Ectodermal cell (in vitro differentiated cells): ENCODE measurements at regions not wholly inside any gene's neighbourhood (a gene's known extent, or its start where the extent isn't known, plus 50 kb on each side); places are given as distances from the start of the nearest gene placed in this dataset.

Source experiments
- H3K27ac ChIP-seq: 2 replicates; pipeline ENCODE4 v1.7.0; 2013; ENCODE audit warnings: mild to moderate bottlenecking, low read depth, low read length; ENCODE audit not compliant: insufficient read depth, poor library complexity, severe bottlenecking
- H3K27me3 ChIP-seq: 2 replicates; pipeline ENCODE4 v1.7.0; 2013; ENCODE audit warnings: mild to moderate bottlenecking, low read length; ENCODE audit not compliant: insufficient read depth, control insufficient read depth, poor library complexity, severe bottlenecking
- H3K36me3 ChIP-seq: one replicate; pipeline ENCODE4 v1.7.0; 2013; ENCODE audit warnings: low read length; ENCODE audit not compliant: control insufficient read depth, insufficient read depth
- H3K4me1 ChIP-seq: one replicate; pipeline ENCODE4 v1.7.0; 2013; ENCODE audit warnings: low read length; ENCODE audit not compliant: control insufficient read depth, insufficient read depth
- H3K4me3 ChIP-seq: 2 replicates; pipeline ENCODE4 v1.7.0; 2013; ENCODE audit warnings: low read depth, low read length, control low read depth; ENCODE audit not compliant: insufficient read depth
- H3K9me3 ChIP-seq: 2 replicates; pipeline ENCODE4 v1.7.0; 2013; ENCODE audit warnings: mild to moderate bottlenecking, low read length, moderate library complexity; ENCODE audit not compliant: control insufficient read depth
- WGBS, 2 experiments: methylation state at CpG; one replicate each; pipeline ENCODE4 v1.1.7; 2013; ENCODE audit warnings: missing lambda C conversion rate in 2 of 2; 5-methylcytosine and 5-hydroxymethylcytosine counted together

DNA sequence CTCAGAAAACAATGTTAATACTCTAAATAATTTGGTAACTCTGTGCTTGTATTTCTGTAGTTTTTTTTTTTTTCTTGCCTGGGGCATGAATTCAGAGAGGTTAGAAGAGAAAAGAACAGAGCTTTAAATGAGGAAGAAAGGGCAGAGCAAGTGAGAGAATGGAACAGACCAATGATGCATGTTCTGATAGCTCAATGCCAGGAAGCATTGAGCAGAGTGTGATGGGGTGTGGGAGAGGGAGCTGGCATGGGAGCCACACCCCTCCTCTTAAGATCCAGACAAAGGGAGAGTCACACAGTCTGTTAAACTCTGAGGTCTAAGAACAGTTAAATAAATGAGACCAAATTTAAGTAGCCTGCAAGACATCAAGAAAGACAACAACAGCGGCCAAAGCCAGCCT is 538.6 kb downstream of the TUSC7 start:
- 100% methylated on average over 1 of the region's 1 CpG for WGBS, 2 experiments

DNA sequence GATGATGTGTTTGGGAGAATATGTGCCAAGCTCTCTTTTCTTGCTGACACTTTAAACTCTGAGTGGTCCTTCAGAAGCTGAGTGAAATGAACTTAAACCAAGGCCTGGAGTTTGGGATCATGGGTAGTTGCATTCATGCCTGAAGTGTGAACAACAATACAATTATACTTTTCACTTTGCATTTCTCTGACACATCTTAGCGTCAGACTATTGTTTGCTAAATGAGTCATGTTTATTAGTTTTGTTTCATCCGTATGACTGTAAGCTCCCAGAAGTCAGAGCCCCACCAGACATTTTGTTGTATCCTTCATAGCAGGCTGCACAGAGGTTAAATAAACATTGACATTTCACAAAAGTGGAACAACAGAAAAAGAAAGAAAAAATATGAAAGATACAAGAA is 542.6 kb downstream of the TUSC7 start:
- H3K4me3 ChIP-seq = no peak overlapping the region
- H3K9me3 ChIP-seq = no peaks in the 10 kb centered on the region
- no peaks in the 10 kb centered on the region for H3K4me1 ChIP-seq
- WGBS, 2 experiments = 80 to 94% methylated on average over 2 of the region's 2 CpGs
- no peaks in the 10 kb centered on the region for H3K27me3 ChIP-seq
- H3K36me3 ChIP-seq = no peaks in the 10 kb centered on the region
- no peak overlapping the region for H3K27ac ChIP-seq

More for the DNA sequence above, 538.6 kb downstream of the TUSC7 start:
- Histone ChIP-seq H3K9me3 (no peaks in the 10 kb centered on the region), H3K36me3 (no peaks in the 10 kb centered on the region), H3K4me3 (no peak overlapping the region), H3K27me3 (no peaks in the 10 kb centered on the region), H3K4me1 (no peaks in the 10 kb centered on the region), H3K27ac (no peak overlapping the region)

DNA sequence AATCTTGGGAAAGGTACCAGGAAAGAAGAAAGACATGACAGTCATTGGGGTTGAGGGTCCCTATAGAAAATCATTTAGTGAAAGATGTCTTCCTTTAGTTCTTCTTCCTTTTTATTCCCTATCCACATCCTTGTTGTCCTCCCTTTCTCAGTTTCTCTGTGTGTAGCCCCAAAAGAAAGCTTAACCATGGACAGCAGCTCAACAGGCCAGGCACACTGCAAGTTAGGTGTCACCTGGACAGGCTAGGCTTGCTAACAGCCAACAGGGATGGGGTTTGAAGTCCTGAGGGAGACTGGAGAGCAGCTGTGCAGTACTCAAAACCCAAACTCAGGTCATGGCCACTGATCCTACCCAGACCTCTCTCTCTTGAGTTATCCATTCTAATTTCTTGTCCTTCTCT is 543.1 kb downstream of the TUSC7 start:
- H3K27me3 ChIP-seq = no peaks in the 10 kb centered on the region
- no peaks in the 10 kb centered on the region for H3K4me1 ChIP-seq
- no peaks in the 10 kb centered on the region for H3K36me3 ChIP-seq
- no peak overlapping the region for H3K4me3 ChIP-seq
- H3K9me3 ChIP-seq = no peaks in the 10 kb centered on the region
- H3K27ac ChIP-seq = no peak overlapping the region

DNA sequence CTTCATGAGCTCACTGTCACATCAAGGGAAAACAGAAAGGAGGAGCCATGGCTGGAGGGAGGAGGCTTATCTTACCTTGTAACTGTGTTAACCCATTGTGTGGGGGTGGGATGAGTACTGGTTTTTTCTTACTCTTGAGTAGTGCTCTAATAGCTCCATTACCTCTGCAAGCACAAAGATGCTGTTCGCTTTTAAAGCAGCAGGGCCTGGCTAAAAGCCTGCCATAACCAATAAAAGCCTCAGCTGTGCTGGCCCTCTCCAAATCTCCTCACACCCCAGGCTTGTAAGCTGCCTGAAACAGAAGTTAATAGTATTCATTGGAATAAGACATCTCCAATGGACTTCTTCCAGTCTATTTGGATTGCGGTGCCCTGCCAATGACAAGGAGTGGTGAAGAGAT is 544.1 kb downstream of the TUSC7 start:
- H3K9me3 ChIP-seq = no peaks in the 10 kb centered on the region
- H3K27me3 ChIP-seq = no peaks in the 10 kb centered on the region
- H3K4me1 ChIP-seq = no peaks in the 10 kb centered on the region
- H3K36me3 ChIP-seq = no peaks in the 10 kb centered on the region
- 92 to 94% methylated on average over 2 of the region's 2 CpGs for WGBS, 2 experiments
- H3K27ac ChIP-seq = no peak overlapping the region
- no peak overlapping the region for H3K4me3 ChIP-seq

DNA sequence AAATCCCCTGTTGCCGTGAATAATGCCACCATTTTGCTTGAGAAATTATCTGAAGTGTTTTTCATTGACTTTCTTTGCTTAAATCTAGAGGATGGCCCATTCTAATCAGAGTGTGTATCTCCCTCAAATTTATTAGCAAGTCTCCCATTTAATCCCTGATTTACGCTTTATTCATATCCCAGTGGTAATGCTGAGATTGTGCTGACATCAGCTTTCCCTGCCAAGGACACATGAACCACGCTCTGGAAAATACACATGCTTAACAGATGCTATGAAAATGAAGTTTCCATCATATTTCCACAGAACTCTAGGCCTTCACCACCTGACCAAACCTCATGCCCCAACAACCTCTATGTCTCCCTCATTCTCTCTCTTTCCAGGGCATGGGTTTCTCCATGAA is 545.4 kb downstream of the TUSC7 start:
- Histone ChIP-seq H3K4me3 (no peak overlapping the region), H3K9me3 (no peaks in the 10 kb centered on the region), H3K4me1 (no peaks in the 10 kb centered on the region), H3K36me3 (no peaks in the 10 kb centered on the region), H3K27ac (no peak overlapping the region), H3K27me3 (no peaks in the 10 kb centered on the region)
- WGBS, 2 experiments = 91 to 95% methylated on average over 3 of the region's 3 CpGs

DNA sequence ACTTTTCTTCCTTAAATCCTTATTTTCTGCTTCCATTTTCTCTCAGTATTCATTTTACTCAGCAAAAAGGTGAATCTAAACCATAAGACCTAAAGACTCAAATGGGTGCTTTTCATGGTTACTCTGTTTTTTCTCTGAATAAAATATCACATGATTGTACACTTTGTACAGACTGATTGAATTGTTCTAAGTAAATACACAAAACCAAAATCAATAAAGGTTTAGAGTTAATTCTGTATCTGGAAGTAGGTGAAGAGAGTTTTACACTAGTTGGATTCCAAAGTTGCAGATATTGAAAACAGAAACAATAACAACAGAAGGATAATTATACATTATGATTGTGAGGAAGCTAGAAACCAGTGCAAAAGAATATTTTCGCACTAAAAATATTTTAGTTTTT is 546.2 kb downstream of the TUSC7 start:
- 89 to 94% methylated on average over 1 of the region's 1 CpG for WGBS, 2 experiments
- H3K4me1 ChIP-seq = no peaks in the 10 kb centered on the region

DNA sequence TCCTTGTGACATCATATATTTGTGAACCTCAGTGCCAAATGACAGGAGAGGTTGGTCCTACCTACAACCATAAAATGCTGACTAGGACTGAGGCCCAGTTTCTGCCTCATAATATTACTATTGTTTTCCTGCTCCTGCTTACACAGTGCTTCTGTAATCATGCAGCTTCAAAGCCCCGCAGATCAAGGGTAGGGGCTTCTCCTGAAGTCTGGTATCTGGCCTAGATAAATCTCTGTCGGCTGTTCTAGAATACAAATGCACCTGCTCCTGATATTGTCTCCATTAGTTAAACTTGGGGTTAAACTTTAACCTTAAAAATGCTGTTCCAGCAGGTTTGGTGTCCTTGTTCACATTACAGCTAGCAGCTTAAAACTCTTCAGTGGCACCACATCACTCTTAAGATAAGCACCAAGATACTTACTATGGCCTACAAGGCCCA is 552.4 kb downstream of the TUSC7 start:
- WGBS, 2 experiments = 68 to 69% methylated on average over 2 of the region's 2 CpGs
- Histone ChIP-seq H3K27ac (no peak overlapping the region), H3K4me3 (no peak overlapping the region)

More for the DNA sequence above, 546.2 kb downstream of the TUSC7 start:
- Histone ChIP-seq H3K27me3 (no peaks in the 10 kb centered on the region), H3K4me3 (no peak overlapping the region), H3K27ac (no peak overlapping the region), H3K36me3 (no peaks in the 10 kb centered on the region), H3K9me3 (no peaks in the 10 kb centered on the region)

DNA sequence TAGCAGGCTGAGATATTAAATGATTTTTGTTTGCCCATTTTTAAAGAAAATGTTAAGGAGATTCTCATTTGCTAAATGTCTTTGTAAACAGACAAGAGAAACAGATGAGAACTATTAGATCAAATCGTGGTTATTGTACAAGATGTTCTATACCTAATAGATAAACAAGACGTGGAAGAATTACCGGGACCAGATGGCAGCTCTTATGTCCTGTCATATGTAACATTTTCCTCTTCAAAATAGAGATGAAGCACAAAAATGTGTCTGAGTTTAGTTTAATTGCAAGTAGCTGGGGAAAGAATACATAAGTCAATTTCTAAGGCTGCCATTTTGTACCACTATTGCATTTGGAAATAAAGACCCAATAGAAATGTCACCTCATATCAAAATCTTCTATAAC is 553.7 kb downstream of the TUSC7 start:
- Histone ChIP-seq H3K4me1 (no peaks in the 10 kb centered on the region), H3K27ac (no peak overlapping the region), H3K36me3 (no peaks in the 10 kb centered on the region), H3K9me3 (no peaks in the 10 kb centered on the region), H3K27me3 (no peaks in the 10 kb centered on the region), H3K4me3 (no peak overlapping the region)
- 97 to 100% methylated on average over 3 of the region's 3 CpGs for WGBS, 2 experiments

More for the DNA sequence above, 552.4 kb downstream of the TUSC7 start:
- H3K27me3 ChIP-seq = no peaks in the 10 kb centered on the region
- H3K36me3 ChIP-seq = no peaks in the 10 kb centered on the region
- no peaks in the 10 kb centered on the region for H3K9me3 ChIP-seq
- no peaks in the 10 kb centered on the region for H3K4me1 ChIP-seq

DNA sequence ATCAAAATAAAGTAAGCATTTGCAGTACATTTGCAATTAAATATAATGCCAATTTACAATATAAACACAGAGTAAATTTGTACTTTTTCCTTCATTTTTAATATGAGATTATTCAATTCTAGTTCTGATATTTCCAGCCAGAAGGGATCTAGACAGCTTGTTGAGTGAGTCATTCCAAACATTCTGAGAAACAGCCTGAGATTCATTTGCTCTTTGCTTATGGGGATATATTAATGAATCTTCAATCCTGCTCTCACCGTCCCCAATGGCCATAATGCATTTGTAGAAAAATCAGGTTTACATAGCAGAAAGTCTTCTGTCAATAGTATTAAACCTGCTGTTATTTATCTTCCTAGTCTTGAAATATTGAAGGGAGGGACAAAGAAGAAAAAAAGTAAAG is 554.2 kb downstream of the TUSC7 start:
- no peaks in the 10 kb centered on the region for H3K9me3 ChIP-seq
- no peaks in the 10 kb centered on the region for H3K27me3 ChIP-seq
- no peaks in the 10 kb centered on the region for H3K36me3 ChIP-seq
- H3K4me3 ChIP-seq = no peak overlapping the region
- H3K4me1 ChIP-seq = no peaks in the 10 kb centered on the region
- WGBS, 2 experiments = 100% methylated on average over 1 of the region's 1 CpG; no CpG with 5 or more reads in 1 of the 2 experiments
- no peak overlapping the region for H3K27ac ChIP-seq

DNA sequence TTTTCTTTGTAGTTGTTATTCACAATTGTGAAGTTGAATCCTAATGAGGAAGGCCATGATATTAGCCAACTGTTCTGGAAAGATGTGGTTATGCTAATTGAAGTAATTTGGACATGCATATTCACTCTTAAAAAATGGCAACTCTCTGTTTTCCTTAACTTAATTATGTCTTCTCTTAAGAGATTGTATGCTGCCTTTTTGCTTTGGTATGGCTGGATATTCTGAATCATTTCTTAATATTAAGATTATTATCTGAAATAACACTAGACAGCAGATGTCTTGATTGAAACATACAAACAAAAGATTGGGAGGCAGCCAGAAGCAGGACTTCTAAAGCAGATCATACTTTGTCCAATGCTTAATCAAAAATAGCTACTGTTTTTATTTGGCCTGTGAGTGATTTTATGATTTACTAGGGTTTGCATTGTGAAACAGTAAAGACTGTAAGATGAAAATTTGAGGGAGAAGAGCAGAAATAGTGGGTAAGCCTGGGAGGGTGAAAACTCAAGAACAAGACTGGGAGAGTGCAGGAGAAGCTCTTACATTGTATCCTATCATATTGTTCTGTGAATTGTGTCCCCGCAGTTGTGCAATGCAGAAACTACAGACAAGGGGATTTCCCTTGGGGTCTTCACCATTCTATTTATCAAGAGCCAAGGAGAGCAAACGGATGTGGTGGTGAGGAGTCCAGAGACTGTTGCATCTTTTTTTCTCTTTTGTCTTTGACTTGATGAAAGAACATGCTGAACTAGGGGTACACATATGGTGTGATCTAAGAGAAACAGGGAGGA is 554.8 kb downstream of the TUSC7 start:
- Histone ChIP-seq H3K9me3 (no peaks in the 10 kb centered on the region), H3K27ac (no peak overlapping the region), H3K27me3 (no peaks in the 10 kb centered on the region), H3K36me3 (no peaks in the 10 kb centered on the region), H3K4me3 (no peak overlapping the region), H3K4me1 (no peaks in the 10 kb centered on the region)
- WGBS, 2 experiments = 94 to 100% methylated on average over 2 of the region's 2 CpGs
